Mesodermal cell (in vitro differentiated cells): ENCODE measurements at regions not wholly inside any gene's neighbourhood (a gene's known extent, or its start where the extent isn't known, plus 50 kb on each side); places are given as distances from the start of the nearest gene placed in this dataset.

Experiments used
- H3K27ac ChIP-seq: 2 replicates; pipeline ENCODE4 v1.7.0; 2013; ENCODE audit warnings: mild to moderate bottlenecking, low read depth, low read length, moderate library complexity; ENCODE audit not compliant: severe bottlenecking
- H3K36me3 ChIP-seq: 2 replicates; pipeline ENCODE4 v1.7.1; 2013; ENCODE audit warnings: mild to moderate bottlenecking, low read length, moderate library complexity; ENCODE audit not compliant: control insufficient read depth, insufficient read depth
- H3K4me1 ChIP-seq: one replicate; pipeline ENCODE4 v1.7.1; 2013; ENCODE audit warnings: mild to moderate bottlenecking, low read length; ENCODE audit not compliant: insufficient read depth, control insufficient read depth, poor library complexity, severe bottlenecking
- H3K4me3 ChIP-seq: 2 replicates; pipeline ENCODE4 v1.7.0; 2013; ENCODE audit warnings: low read length, control low read depth, mild to moderate bottlenecking; ENCODE audit not compliant: insufficient read depth, poor library complexity, severe bottlenecking; ENCODE audit errors: extremely low read depth
- H3K9me3 ChIP-seq: 2 replicates; pipeline ENCODE4 v1.7.1; 2013; ENCODE audit warnings: mild to moderate bottlenecking, low read length, moderate library complexity; ENCODE audit not compliant: control insufficient read depth
- WGBS, 2 experiments: methylation state at CpG; one replicate each; pipeline ENCODE4 v1.1.5; 2013; ENCODE audit warnings: missing lambda C conversion rate in 2 of 2; ENCODE audit not compliant: insufficient coverage in 2 of 2; 5-methylcytosine and 5-hydroxymethylcytosine counted together

DNA sequence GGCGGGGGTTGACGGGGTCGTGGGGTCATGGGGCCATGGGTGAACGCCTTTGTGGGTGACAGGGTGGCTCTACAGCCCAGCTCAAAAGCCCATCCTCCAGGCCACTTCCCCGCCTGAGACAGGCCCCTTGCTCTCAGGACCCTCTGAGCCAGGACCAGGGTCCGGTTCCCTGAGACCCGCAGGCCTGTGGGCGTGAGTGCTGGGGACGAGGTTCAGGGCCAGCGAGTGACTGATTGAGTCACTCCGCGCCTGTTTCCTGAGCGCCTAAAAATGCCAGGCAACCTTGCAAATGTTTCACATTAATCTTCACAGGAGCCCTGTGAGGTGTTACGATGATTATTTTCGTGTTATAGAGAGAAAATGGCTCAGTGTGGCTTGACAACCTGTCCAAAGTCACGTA, 97.8 kb downstream of the ZNF674 start:
- Histone ChIP-seq H3K4me3 (peak overlapping the region; percentile 56), H3K36me3 (peaks cover 22% of the 10 kb centered on the region), H3K4me1 (no peaks in the 10 kb centered on the region), H3K27ac (peak overlapping the region; percentile 91), H3K9me3 (no peaks in the 10 kb centered on the region)
- WGBS, 2 experiments: 5% methylated on average over 4 of the region's 16 CpGs; no CpG with 5 or more reads in 1 of the 2 experiments

DNA sequence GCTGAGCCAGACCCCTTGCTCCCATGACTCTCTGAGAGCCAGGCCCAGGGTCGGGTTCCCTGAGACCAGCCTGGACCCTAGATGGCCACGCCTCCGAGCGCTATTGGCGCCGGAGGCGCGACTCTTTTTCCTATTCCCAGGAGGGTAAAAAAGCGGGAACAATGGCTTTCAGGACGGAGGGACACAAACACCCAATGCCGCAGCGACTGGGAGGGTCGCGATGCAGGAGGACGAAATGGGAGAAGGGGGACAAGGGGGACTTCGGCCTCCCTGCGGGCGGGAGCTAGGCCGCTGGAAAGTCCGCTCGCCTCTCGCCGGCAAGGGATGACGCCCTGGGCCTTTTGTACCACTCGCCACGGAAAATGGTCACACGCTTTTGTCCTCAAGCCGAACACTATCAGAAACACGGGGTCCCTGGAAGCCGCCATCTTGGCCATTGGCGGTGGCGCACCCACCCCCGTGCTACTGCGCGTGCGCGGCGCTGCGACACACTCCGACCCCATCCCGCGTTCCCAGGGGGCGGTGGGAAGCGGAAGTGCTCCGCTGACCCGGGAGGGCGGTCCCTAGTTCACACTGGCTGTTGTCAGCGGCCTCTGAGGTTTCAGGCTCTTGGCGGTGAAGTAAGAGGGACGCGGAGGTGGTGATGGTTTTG, 98.4 kb downstream of the ZNF674 start:
- WGBS, 2 experiments: 0% methylated on average over 11 to 27 of the region's 51 CpGs
- Histone ChIP-seq H3K36me3 (peaks cover 22% of the 10 kb centered on the region), H3K4me3 (peak overlapping the region; percentile 56), H3K27ac (peak overlapping the region; percentile 91), H3K9me3 (no peaks in the 10 kb centered on the region), H3K4me1 (no peaks in the 10 kb centered on the region)

DNA sequence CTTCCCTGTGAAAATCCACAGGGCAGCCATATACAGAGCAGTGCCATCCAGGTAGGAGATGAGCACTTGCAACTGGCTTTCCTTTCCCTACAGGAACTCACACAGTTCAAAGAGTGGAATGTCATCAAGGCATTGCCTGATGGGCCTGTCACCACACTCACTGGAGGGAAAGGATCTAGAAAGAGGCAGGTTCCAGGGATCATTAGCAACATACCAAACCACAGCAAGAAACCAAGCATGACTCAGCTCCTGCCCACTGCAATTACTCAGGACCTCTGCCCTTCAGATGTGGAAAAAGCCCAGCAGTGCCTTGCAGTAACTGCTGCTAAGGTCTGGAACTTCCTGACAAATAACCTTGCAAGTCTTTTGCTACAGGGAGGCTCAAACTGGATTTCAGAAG, 101.2 kb downstream of the ZNF674 start:
- Histone ChIP-seq H3K4me3 (no peak overlapping the region), H3K27ac (peak overlapping the region; percentile 59), H3K9me3 (no peaks in the 10 kb centered on the region), H3K36me3 (peaks cover 8% of the 10 kb centered on the region), H3K4me1 (no peaks in the 10 kb centered on the region)

- no peak overlapping the region for H3K4me3 ChIP-seq
- H3K4me1 ChIP-seq: no peaks in the 10 kb centered on the region
- no peaks in the 10 kb centered on the region for H3K9me3 ChIP-seq
- no peaks in the 10 kb centered on the region for H3K36me3 ChIP-seq
- no peak overlapping the region for H3K27ac ChIP-seq
Measured at GRCh38 chrX:46436744-46437143, 108.5 kb downstream of the ZNF674 start.

- Histone ChIP-seq H3K4me3 (no peak overlapping the region), H3K9me3 (no peaks in the 10 kb centered on the region), H3K36me3 (no peaks in the 10 kb centered on the region), H3K4me1 (no peaks in the 10 kb centered on the region), H3K27ac (no peak overlapping the region)
- no CpG with 5 or more reads among the region's 2 CpGs for WGBS, 2 experiments
Measured at GRCh38 chrX:46433892-46434291, 111.3 kb downstream of the ZNF674 start.

DNA sequence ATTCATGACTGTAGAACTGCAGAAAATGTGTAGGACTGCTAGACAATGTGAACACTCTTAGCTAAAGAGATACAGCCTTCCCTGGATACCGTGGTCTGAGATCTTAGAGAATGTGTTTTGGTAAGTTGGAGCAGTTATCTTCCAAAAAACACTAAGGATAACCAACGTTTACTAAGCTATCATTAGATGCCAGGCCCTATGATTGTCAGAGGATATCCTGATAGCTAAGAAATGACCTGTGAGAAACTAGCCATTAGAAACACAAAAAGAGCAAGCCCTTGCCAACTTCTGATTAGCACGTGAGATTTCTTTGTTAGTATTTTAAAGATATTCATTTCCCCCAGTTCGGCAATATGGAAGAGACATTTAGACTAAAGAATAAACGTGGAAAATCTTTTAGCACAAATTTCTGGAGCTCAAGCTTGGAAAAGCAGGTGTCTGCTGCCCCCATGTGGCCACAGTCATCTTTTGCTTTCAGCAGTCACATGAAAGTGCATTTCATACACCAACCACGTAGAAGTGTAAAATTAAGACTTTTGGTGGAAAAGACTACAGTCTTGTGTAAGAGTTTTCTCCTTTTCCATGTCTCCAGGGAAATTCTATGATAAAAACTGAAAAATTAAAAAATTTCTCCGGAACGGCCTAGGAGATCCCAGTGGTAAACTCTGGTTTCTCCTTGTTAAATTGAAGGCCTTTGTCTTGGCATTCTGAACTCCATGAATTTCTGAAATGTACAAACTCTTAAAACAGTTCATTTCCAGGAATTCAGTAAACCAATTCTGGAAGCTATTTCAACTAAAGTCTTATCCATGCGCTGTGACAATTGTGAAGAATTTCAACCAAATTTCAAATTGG, 136.4 kb downstream of the ZNF674 start:
- 86% methylated on average over 1 of the region's 9 CpGs; no CpG with 5 or more reads in 1 of the 2 experiments for WGBS, 2 experiments
- no peaks in the 10 kb centered on the region for H3K9me3 ChIP-seq

GRCh38 chrX:46407753-46408130, 137.5 kb downstream of the ZNF674 start:
- no peaks in the 10 kb centered on the region for H3K4me1 ChIP-seq
- H3K4me3 ChIP-seq: no peak overlapping the region
- H3K27ac ChIP-seq: no peak overlapping the region
- H3K9me3 ChIP-seq: no peaks in the 10 kb centered on the region
- no CpG with 5 or more reads among the region's 2 CpGs for WGBS, 2 experiments
- H3K36me3 ChIP-seq: no peaks in the 10 kb centered on the region

More for the DNA sequence above, 136.4 kb downstream of the ZNF674 start:
- no peak overlapping the region for H3K27ac ChIP-seq
- no peaks in the 10 kb centered on the region for H3K36me3 ChIP-seq
- no peak overlapping the region for H3K4me3 ChIP-seq
- H3K4me1 ChIP-seq: no peaks in the 10 kb centered on the region

DNA sequence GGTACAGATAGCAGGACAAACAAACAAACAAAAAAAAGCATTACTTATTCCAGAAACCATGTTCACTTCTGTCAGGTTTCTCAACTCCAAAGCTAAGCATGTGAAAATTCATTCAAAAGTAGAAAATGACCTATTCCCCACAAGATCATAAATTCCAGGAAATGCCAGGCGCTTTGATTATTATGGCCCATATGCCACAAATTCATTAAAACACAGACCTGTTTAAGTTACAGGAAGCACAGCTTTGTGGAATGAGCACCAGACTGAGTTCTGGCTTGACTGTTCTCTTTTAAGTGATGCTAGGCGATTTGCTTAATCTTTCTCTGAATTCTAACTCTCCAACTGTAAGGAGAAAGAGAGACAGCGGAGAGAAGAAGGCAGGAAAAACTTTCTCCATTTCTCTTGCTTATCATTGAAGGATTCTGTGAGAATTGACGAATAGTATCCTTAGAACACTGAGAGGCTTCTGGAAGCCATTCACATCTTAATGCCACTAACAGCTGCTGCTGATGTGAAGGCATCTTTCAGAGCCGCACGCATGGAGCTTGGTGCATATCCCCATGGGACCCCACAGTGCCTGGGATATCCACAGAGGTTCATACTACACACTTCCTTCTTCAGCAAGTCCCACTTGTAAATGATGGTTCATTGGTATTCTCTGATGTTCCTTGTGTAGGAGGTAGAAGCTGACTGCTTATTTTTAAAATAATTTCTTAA, 138.0 kb downstream of the ZNF674 start:
- no peak overlapping the region for H3K4me3 ChIP-seq
- H3K9me3 ChIP-seq: no peaks in the 10 kb centered on the region
- H3K36me3 ChIP-seq: no peaks in the 10 kb centered on the region
- H3K4me1 ChIP-seq: no peaks in the 10 kb centered on the region
- WGBS, 2 experiments: no CpG with 5 or more reads among the region's 6 CpGs
- no peak overlapping the region for H3K27ac ChIP-seq

DNA sequence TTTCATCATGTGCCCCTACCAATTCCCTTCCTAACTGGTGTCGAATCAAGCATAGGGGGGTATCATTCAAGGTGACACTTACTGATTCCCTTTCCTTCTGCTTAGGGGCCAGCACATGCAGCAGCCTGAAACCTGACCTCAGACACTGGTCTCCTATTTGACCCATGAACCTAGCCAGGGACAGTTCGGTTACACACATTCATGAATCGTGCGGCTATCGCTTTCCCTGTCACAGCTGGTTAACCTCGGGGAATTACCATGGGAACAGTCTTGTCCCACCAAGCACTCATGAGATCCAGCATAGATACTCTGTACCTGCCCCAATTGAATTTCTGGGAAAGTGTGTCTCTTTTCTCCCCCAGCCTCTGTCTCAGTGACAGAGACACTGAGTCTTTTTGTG, 140.4 kb downstream of the ZNF674 start:
- Histone ChIP-seq H3K9me3 (no peaks in the 10 kb centered on the region), H3K4me1 (no peaks in the 10 kb centered on the region), H3K27ac (no peak overlapping the region), H3K36me3 (no peaks in the 10 kb centered on the region), H3K4me3 (no peak overlapping the region)
- WGBS, 2 experiments: 87 to 93% methylated on average over 3 to 6 of the region's 6 CpGs

GRCh38 chrX:46400530-46401443, 144.4 kb downstream of the ZNF674 start:
- no peak overlapping the region for H3K27ac ChIP-seq
- H3K4me3 ChIP-seq: no peak overlapping the region
- H3K9me3 ChIP-seq: no peaks in the 10 kb centered on the region
- no peaks in the 10 kb centered on the region for H3K4me1 ChIP-seq
- 100% methylated on average over 1 of the region's 5 CpGs for WGBS, 2 experiments
- no peaks in the 10 kb centered on the region for H3K36me3 ChIP-seq
